WERI-Rb-1 (cell line): ENCODE measurements at regions not wholly inside any gene's neighbourhood (a gene's known extent, or its start where the extent isn't known, plus 50 kb on each side); places are given as distances from the start of the nearest gene placed in this dataset.

Experiments used
- DNase-seq: peaks from one replicate; pipeline ENCODE4 v3.0.0-alpha.2; 2020
- H3K27ac ChIP-seq: fragments of 250-450 bp; sonication (Bioruptor Pico); 2 replicates; pipeline ENCODE4 v1.5.1; 2020; ENCODE audit warnings: mild to moderate bottlenecking, moderate library complexity
- H3K27me3 ChIP-seq: fragments of 250-450 bp; sonication (Bioruptor Pico); 2 replicates; pipeline ENCODE4 v1.5.1; 2021; ENCODE audit warnings: mild to moderate bottlenecking, low read depth, moderate library complexity; ENCODE audit not compliant: insufficient read depth, severe bottlenecking
- H3K36me3 ChIP-seq: fragments of 250-450 bp; sonication (Bioruptor Pico); 2 replicates; pipeline ENCODE4 v1.5.1; 2020; ENCODE audit warnings: mild to moderate bottlenecking, moderate library complexity
- H3K4me3 ChIP-seq: 2 replicates; pipeline ENCODE4 v1.5.1; 2011; ENCODE audit warnings: low read depth, mild to moderate bottlenecking, control low read depth, low read length
- H3K9me3 ChIP-seq: fragments of 250-450 bp; sonication (Bioruptor Pico); 2 replicates; pipeline ENCODE4 v1.5.1; 2021; ENCODE audit warnings: mild to moderate bottlenecking, moderate library complexity; ENCODE audit not compliant: severe bottlenecking
- TF ChIP-seq, protein P1 (sequence below): IDR thresholded peaks from 2 replicates; pipeline ENCODE4 v1.5.1; 2011; ENCODE audit warnings: low read depth, mild to moderate bottlenecking, control low read depth, inconsistent platforms, low read length

DNA sequence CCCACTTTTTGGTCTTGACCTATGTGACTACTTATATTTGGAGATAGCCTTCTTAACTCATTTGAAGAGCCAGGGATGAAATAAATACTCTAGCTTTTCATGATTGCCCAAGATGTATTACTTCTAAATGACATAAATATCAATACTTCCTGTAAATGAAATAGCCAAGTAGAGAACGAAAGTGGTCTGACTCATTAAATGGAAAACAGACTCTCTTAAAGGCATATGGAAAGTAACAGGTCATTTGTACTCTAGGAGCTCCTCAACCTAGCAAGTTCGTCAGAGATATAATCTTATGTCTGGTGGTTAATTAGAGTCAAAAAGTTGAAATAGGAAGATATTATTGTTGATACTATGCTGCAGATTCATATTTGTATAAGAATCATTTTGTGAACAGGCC lies 1105.4 kb downstream of the TUSC7 start:
- Histone ChIP-seq H3K27me3 (peaks cover 20% of the 10 kb centered on the region), H3K9me3 (no peaks in the 10 kb centered on the region), H3K4me3 (no peak overlapping the region), H3K27ac (no peak overlapping the region), H3K36me3 (no peaks in the 10 kb centered on the region)
- DNase-seq: no peak
- TF ChIP-seq, protein P1, sequence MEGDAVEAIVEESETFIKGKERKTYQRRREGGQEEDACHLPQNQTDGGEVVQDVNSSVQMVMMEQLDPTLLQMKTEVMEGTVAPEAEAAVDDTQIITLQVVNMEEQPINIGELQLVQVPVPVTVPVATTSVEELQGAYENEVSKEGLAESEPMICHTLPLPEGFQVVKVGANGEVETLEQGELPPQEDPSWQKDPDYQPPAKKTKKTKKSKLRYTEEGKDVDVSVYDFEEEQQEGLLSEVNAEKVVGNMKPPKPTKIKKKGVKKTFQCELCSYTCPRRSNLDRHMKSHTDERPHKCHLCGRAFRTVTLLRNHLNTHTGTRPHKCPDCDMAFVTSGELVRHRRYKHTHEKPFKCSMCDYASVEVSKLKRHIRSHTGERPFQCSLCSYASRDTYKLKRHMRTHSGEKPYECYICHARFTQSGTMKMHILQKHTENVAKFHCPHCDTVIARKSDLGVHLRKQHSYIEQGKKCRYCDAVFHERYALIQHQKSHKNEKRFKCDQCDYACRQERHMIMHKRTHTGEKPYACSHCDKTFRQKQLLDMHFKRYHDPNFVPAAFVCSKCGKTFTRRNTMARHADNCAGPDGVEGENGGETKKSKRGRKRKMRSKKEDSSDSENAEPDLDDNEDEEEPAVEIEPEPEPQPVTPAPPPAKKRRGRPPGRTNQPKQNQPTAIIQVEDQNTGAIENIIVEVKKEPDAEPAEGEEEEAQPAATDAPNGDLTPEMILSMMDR: no peak

DNA sequence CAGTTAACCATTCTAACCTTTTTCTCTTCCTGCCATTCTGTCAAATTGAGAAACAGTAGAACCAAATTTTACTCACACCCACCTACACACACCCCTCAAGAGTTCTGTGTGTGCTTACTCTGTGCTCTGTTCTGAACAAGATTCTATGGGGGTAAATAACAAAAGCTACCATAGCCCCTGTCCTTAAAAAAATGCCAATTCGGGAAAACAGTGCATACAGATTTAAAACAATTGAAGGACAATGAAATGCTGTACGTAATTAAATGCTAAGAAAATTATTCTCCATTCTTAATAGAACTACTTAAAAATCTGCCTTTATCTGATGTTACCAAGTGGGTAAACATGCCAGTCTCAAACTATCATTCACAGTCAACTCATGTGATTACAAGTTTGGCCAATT lies 1107.5 kb downstream of the TUSC7 start:
- Histone ChIP-seq H3K27me3 (peaks cover 35% of the 10 kb centered on the region), H3K4me3 (no peak overlapping the region), H3K27ac (no peak overlapping the region), H3K36me3 (no peaks in the 10 kb centered on the region), H3K9me3 (no peaks in the 10 kb centered on the region)
- DNase-seq: no peak
- TF ChIP-seq, protein P1: no peak

DNA sequence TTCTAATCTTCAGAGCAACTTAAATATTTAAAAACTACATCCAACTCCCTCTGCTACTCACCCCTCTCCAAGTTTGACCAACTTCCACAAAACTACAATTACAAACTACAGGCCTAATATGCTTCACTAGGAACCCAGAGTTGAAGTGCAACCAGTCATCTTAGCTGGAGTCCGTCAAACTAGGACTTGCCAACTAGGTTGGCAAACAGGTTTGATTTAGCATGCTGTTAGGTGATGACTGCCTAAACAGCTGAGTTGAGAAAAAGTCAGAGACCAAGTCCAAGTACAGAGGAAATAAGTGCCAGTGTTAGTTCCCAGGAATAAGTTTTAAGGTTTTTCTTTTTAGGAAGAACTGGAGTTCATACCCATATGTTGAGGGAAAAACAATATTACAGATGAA lies 1109.0 kb downstream of the TUSC7 start:
- Histone ChIP-seq H3K36me3 (no peaks in the 10 kb centered on the region), H3K4me3 (no peak overlapping the region), H3K27ac (no peak overlapping the region), H3K27me3 (peaks cover 39% of the 10 kb centered on the region), H3K9me3 (no peaks in the 10 kb centered on the region)
- TF ChIP-seq, protein P1: no peak
- DNase-seq: no peak

DNA sequence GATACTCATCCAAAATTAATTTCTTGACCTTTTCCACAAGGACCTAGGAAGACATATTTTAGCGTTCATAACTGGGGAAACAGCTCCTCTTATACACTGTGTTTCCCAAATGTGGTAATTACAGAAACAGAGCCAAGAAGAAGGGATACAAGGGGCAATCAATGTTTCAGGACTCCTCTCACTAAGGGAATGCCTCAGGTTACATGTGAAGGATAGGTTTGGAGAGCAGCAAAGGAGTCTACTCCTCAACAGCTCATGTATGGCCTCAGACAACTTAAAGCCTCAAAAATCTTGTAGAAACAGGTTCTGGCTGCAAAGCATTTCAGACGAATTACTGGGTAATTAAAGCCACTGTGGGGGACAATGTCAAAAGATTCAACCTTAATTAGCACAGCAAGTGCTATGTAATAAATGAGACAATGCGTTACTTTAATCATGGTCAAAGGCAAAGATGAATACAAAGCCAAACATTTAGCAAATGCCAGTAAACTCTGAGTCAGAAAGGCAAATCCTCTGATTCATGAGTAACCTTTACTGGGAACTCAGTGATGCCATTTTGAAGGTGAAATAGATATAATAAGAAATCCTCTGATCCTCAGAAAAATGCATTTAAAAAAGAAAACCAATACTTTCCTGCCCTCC lies 1111.2 kb downstream of the TUSC7 start:
- Histone ChIP-seq H3K36me3 (no peaks in the 10 kb centered on the region), H3K9me3 (no peaks in the 10 kb centered on the region), H3K4me3 (no peak overlapping the region), H3K27ac (no peak overlapping the region), H3K27me3 (peaks cover 45% of the 10 kb centered on the region)
- DNase-seq: no peak
- TF ChIP-seq, protein P1: no peak

DNA sequence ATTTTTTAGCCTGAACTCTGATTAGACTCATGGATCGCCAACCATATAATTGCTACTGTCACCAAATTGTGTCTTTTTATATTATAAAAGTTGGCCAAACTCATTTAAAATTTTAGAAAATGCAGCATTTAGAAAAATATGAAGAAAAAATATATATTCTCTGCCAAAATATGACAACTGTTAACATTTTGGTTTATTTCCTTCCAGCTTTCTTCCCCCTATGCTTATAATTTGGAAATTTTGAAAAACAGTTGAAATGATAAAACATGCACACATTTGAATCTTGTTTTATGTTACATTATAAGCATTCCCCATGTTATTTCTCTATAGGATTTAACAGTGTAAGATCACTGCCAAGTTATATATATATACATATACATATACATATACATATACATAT lies 1112.8 kb downstream of the TUSC7 start:
- Histone ChIP-seq H3K4me3 (no peak overlapping the region), H3K27ac (no peak overlapping the region), H3K36me3 (no peaks in the 10 kb centered on the region), H3K27me3 (peaks cover 58% of the 10 kb centered on the region), H3K9me3 (no peaks in the 10 kb centered on the region)
- no peak for DNase-seq
- TF ChIP-seq, protein P1: no peak

DNA sequence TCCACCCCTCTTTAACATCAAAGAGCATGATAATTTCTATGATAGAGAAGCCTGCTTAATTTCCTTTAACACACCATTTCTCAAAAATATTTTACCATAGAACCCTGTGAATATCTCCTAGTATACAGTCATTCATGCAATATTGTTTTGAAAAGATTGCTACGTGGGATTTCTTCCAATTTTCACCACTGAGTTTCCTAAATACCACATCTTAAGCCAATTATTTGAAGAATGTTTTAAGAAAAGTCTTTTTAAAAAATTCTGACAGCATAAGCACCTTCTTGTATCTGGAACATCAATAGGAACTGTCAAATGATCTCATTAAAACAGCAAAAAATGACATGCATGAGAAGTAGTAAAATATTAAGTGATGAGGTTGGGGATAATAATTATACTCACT lies 1126.7 kb downstream of the TUSC7 start:
- DNase-seq: no peak
- peaks cover 49% of the 10 kb centered on the region for H3K27me3 ChIP-seq
- H3K27ac ChIP-seq: no peak overlapping the region
- no peaks in the 10 kb centered on the region for H3K9me3 ChIP-seq
- H3K4me3 ChIP-seq: no peak overlapping the region
- H3K36me3 ChIP-seq: no peaks in the 10 kb centered on the region
- TF ChIP-seq, protein P1: no peak
